MM.1S (cell line): ENCODE measurements at regions not wholly inside any gene's neighbourhood (a gene's known extent, or its start where the extent isn't known, plus 50 kb on each side); places are given as distances from the start of the nearest gene placed in this dataset.

Experiments used
- CTCF ChIP-seq: fragments of 300-600 bp; sonication (generic); IDR thresholded peaks from 2 replicates; pipeline ENCODE4 v1.5.1; 2016; ENCODE audit warnings: antibody characterized with exemption, low read length, mixed read lengths
- EZH2 ChIP-seq: fragments of 300-600 bp; sonication (generic); optimal IDR thresholded peaks from 2 replicates; pipeline ENCODE3; 2017; ENCODE audit warnings: low read depth, mild to moderate bottlenecking, antibody characterized with exemption, low read length, mixed read lengths
- EZH2phosphoT487 ChIP-seq: fragments of 300-600 bp; sonication (generic); IDR thresholded peaks from 2 replicates; pipeline ENCODE4 v1.6.1; 2018; ENCODE audit warnings: antibody characterized with exemption, low read length

- TF ChIP-seq CTCF, result no peak
- no peak for TF ChIP-seq EZH2phosphoT487
- no peak for TF ChIP-seq EZH2
Measured at GRCh38 chr3:154819491-154819890, 260.6 kb upstream of the MME start.
